Stimulated activated effector memory CD8-positive, alpha-beta T cell treated with anti-CD3 and anti-CD28 coated beads, Interleukin-12 subunit alpha, Interleukin-12 subunit beta, amount 100 ng/mL, for 72 hours (primary cell): ENCODE measurements at regions not wholly inside any gene's neighbourhood (a gene's known extent, or its start where the extent isn't known, plus 50 kb on each side); places are given as distances from the start of the nearest gene placed in this dataset.
"Not testable (repeated sequence)": the region's sequence is repeated elsewhere in the genome, so short reads cannot be mapped to it uniquely, and the experiment has no call there.

ENCODE experiments used
- ATAC-seq: fragments of 150-1000 bp; cut with Tn5 transposase; 2 replicates; pipeline ENCODE4 v1.10.0; 2021
- DNase-seq, 2 donors: peaks; one replicate each; pipeline ENCODE4 v3.0.0; 2021 to 2022; ENCODE audit warnings: low spot score in 2 of 2
- H3K27ac Mint-ChIP-seq: one replicate; pipeline ENCODE4 v1.8.0; 2022; ENCODE audit warnings: mild to moderate bottlenecking, mixed read lengths
- H3K36me3 Mint-ChIP-seq: one replicate; pipeline ENCODE4 v1.8.0; 2022; ENCODE audit warnings: mild to moderate bottlenecking, mixed read lengths
- H3K4me1 Mint-ChIP-seq: one replicate; pipeline ENCODE4 v1.8.0; 2022; ENCODE audit warnings: mixed read lengths
- H3K4me3 Mint-ChIP-seq: one replicate; pipeline ENCODE4 v1.8.0; 2022; ENCODE audit warnings: mild to moderate bottlenecking, mixed read lengths
- H3K9me3 Mint-ChIP-seq: one replicate; pipeline ENCODE4 v1.8.0; 2022; ENCODE audit warnings: mixed read lengths

DNA sequence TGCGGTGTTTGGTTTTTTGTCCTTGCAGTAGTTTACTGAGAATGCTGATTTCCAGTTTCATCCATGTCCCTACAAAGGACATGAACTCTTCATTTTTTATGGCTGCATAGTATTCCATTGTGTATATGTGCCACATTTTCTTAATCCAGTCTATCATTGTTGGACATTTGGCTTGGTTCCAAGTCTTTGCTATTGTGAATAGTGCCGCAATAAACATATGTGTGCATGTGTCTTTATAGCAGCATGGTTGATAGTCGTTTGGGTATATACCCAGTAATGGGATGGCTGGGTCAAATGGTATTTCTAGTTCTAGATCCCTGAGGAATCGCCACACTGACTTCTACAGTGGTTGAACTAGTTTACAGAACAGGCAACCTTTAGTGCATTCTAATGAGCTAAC is 178.5 kb upstream of the GRIN3A start:
- not testable (repeated sequence) for ATAC-seq, H3K4me1 Mint-ChIP-seq, H3K4me3 Mint-ChIP-seq, H3K27ac Mint-ChIP-seq, H3K36me3 Mint-ChIP-seq, DNase-seq
- H3K9me3 Mint-ChIP-seq = peaks cover 16% of the 10 kb centered on the region

GRCh38 chr9:101915482-101915881 is 177.0 kb upstream of the GRIN3A start:
- no peak overlapping the region for H3K4me3 Mint-ChIP-seq
- no peak for ATAC-seq
- no peak for DNase-seq
- H3K4me1 Mint-ChIP-seq = no peaks in the 10 kb centered on the region
- no peak overlapping the region for H3K27ac Mint-ChIP-seq
- peaks cover 17% of the 10 kb centered on the region for H3K9me3 Mint-ChIP-seq
- H3K36me3 Mint-ChIP-seq = no peaks in the 10 kb centered on the region

- H3K4me3 Mint-ChIP-seq = no peak overlapping the region
- no peaks in the 10 kb centered on the region for H3K36me3 Mint-ChIP-seq
- peaks cover 13% of the 10 kb centered on the region for H3K9me3 Mint-ChIP-seq
- H3K27ac Mint-ChIP-seq = no peak overlapping the region
- no peak for ATAC-seq
- H3K4me1 Mint-ChIP-seq = no peaks in the 10 kb centered on the region
- no peak for DNase-seq
Observed at GRCh38 chr9:101912698-101913097, 174.3 kb upstream of the GRIN3A start.

DNA sequence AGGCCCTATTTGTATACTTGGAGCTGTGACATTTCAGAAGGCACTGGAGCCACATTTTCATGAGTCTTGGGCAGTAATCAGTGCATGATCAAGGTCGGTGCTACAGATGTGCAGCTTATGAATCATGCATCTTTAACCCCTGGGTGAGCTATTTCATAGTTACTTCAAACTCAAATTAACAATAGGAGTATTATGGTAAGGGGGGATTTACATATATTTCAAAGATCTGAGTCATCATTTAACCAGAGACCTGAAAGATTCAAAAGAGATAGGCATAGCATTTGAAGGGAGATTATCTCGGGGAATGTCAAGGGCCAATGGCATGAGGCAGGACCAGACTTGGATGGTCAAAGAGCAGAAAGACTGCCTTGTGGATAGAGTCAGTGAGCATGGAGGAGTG is 169.0 kb upstream of the GRIN3A start:
- H3K4me3 Mint-ChIP-seq = no peak overlapping the region
- no peaks in the 10 kb centered on the region for H3K36me3 Mint-ChIP-seq
- no peak overlapping the region for H3K27ac Mint-ChIP-seq
- H3K9me3 Mint-ChIP-seq = peaks cover 14% of the 10 kb centered on the region
- no peaks in the 10 kb centered on the region for H3K4me1 Mint-ChIP-seq
- DNase-seq (no peak), ATAC-seq (no peak)

- no peak overlapping the region for H3K4me3 Mint-ChIP-seq
Observed at GRCh38 chr9:101904845-101905244, 166.4 kb upstream of the GRIN3A start.

GRCh38 chr9:101902051-101902450 is 163.6 kb upstream of the GRIN3A start:
- peaks cover 12% of the 10 kb centered on the region for H3K9me3 Mint-ChIP-seq
- H3K36me3 Mint-ChIP-seq = no peaks in the 10 kb centered on the region
- DNase-seq = no peak
- no peak for ATAC-seq
- no peak overlapping the region for H3K4me3 Mint-ChIP-seq
- H3K4me1 Mint-ChIP-seq = no peaks in the 10 kb centered on the region
- H3K27ac Mint-ChIP-seq = no peak overlapping the region

More at GRCh38 chr9:101904845-101905244, 166.4 kb upstream of the GRIN3A start:
- Mint-ChIP-seq H3K27ac (no peak overlapping the region), H3K36me3 (no peaks in the 10 kb centered on the region), H3K4me1 (no peaks in the 10 kb centered on the region), H3K9me3 (peaks cover 17% of the 10 kb centered on the region)
- DNase-seq = no peak
- no peak for ATAC-seq

DNA sequence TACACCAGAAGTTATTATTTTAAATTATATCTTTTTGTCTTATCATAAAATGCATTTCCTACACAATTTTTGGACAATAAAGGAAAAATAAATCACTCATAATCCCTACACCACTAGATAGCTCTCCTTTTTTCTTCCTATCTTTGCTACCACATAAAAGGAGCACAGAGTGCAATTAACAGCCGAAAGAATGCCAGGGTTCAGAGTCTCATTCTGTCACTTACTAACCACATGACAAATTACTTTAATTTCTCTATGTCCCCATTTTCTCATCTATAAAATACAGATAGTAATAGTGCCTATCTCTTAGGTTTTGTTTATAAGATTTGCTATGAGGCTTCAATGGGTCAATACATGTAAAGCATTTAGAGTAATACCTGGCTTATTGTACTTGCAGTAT is 158.7 kb upstream of the GRIN3A start:
- DNase-seq (no peak), ATAC-seq (no peak)
- no peaks in the 10 kb centered on the region for H3K4me1 Mint-ChIP-seq
- H3K27ac Mint-ChIP-seq = no peak overlapping the region
- H3K9me3 Mint-ChIP-seq = peaks cover 13% of the 10 kb centered on the region
- no peaks in the 10 kb centered on the region for H3K36me3 Mint-ChIP-seq
- no peak overlapping the region for H3K4me3 Mint-ChIP-seq

DNA sequence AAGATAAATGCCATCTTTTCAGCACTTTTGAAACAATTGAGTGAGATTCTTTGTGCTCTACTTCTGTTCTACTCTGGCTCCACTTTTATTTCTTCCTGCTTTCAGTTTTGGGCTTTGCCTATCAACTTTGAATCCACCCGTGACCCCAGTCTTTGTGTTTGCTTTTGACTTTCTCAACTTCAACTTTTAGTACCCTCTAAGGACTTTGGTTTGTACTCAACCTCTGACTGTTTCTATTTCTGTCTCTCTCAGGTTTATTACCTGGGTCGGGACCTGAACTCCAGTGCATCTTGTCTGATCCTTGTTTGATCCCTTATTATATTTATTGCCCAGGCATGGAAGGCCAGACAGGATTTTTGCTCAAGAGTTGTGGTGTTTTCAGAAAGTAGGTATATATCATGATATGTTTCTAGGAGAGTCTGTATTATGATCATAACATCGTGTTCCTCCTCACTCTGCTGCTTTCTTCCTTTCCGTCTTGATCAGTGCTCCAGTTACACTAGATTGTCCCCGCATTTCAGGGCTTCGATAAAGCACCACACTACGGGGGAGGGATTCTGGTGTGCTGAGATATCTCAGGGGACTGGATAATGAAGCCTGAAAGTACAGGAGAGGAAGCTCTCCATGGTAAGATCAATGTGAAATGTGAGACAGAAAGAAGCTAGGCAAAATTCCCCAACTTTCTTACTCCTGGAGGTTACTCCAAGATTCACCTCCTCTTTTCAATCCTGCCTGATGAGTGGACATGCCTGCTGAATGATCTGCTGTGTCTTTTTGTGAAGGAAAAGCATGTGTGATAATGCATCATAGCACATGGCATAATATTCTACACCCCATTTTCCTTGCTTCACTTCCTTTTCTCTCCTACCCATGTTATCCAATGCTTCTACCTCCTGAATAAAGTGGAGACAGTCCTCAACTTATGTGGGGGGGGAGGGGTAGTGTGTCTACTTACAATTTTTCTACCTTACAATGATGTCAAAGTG is 155.5 kb upstream of the GRIN3A start:
- ATAC-seq = no peak
- no peak overlapping the region for H3K27ac Mint-ChIP-seq
- no peak for DNase-seq
- no peak overlapping the region for H3K4me3 Mint-ChIP-seq
- H3K4me1 Mint-ChIP-seq = no peaks in the 10 kb centered on the region
- H3K36me3 Mint-ChIP-seq = no peaks in the 10 kb centered on the region
- H3K9me3 Mint-ChIP-seq = peaks cover 13% of the 10 kb centered on the region

GRCh38 chr9:101881508-101881907 is 143.1 kb upstream of the GRIN3A start:
- ATAC-seq (no peak), DNase-seq (no peak)
- H3K9me3 Mint-ChIP-seq = peaks cover 6% of the 10 kb centered on the region
- H3K4me1 Mint-ChIP-seq = no peaks in the 10 kb centered on the region
- H3K4me3 Mint-ChIP-seq = no peak overlapping the region
- H3K27ac Mint-ChIP-seq = no peak overlapping the region
- no peaks in the 10 kb centered on the region for H3K36me3 Mint-ChIP-seq

DNA sequence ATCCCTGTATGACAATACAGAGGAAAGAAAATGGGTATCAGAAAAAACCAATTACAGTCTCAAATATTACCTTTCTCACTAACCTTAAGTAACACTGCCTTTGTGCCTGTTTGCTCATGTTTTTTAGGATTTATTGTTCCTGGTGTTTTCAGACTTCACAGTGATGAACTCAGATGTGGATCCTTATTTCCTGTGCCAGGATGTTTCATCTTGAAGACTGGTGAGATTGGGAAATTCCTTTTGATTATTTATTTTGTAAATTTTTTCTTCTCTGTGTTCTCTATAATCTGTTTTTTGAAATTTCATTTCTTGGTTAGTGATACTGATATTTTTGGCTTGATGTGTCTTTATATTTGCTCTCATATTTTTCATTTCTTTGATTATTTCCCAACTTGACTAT is 142.4 kb upstream of the GRIN3A start:
- H3K9me3 Mint-ChIP-seq = peaks cover 7% of the 10 kb centered on the region

DNA sequence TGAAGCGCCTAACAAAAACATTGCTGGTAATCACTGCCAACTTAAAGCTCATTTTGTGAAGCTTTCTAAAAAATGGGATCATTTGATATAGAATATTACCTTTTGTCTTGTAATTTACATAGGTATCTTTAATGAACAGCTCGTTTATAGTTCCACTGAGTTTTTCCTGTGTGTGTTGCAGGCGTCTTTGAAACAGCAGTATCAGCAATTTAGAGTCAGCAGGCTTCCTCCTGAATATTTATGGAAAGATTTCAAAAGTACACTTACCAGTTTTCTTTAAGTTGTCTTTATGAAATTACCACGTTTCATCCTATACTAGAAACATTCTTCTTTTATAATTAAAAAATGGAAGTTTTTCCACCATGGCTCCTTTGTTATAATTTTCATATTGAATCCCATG is 140.3 kb upstream of the GRIN3A start:
- Mint-ChIP-seq H3K4me1 (no peaks in the 10 kb centered on the region), H3K27ac (no peak overlapping the region), H3K9me3 (peaks cover 10% of the 10 kb centered on the region), H3K4me3 (no peak overlapping the region), H3K36me3 (no peaks in the 10 kb centered on the region)
- ATAC-seq (no peak), DNase-seq (no peak)

More for the DNA sequence above, 142.4 kb upstream of the GRIN3A start:
- Mint-ChIP-seq H3K4me3 (no peak overlapping the region), H3K27ac (no peak overlapping the region), H3K4me1 (no peaks in the 10 kb centered on the region), H3K36me3 (no peaks in the 10 kb centered on the region)
- ATAC-seq (no peak), DNase-seq (no peak)

DNA sequence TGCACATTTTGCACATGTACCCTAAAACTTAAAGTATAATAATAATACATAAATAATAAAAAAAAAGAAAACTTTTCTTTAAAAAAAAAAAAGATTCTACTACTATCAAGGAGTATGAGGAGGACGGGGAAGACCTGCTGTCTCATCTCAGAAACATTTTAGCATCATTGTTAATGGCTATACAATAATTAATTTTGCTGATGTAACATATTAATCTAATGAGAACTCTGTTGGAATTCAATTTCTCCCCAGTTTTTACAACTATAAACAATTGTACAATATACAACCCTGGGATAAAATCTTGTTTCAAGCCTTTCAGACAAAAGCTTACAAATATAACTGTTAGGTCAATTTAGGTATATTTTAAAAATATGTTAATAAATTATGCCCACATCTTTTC is 139.0 kb upstream of the GRIN3A start:
- Mint-ChIP-seq H3K9me3 (peaks cover 9% of the 10 kb centered on the region), H3K4me3 (no peak overlapping the region), H3K27ac (no peak overlapping the region), H3K36me3 (no peaks in the 10 kb centered on the region), H3K4me1 (no peaks in the 10 kb centered on the region)
- DNase-seq = no peak
- no peak for ATAC-seq

- H3K36me3 Mint-ChIP-seq = no peaks in the 10 kb centered on the region
- H3K9me3 Mint-ChIP-seq = peaks cover 7% of the 10 kb centered on the region
- ATAC-seq = no peak
- no peak overlapping the region for H3K4me3 Mint-ChIP-seq
- H3K27ac Mint-ChIP-seq = no peak overlapping the region
- H3K4me1 Mint-ChIP-seq = no peaks in the 10 kb centered on the region
- no peak for DNase-seq
Observed at GRCh38 chr9:101861472-101861871, 123.0 kb upstream of the GRIN3A start.

DNA sequence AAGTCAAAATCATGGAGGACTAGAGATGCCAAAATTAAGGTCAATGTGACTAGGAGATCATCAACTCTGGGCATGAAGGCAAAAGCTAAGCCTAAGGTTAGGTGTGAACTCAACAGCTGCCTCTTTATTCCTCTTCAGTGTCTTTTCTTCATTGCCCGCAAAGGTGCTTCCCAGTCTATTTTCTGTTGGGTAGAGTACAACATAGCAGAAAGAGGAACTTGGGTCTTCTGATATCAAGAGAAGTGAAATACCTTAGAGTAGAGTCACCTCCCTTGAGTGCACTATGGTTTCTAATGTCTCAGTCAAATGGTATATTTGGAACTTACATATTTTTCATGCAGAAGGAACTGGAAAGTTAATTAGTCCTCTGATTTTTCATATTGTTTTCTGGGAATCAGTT is 122.5 kb upstream of the GRIN3A start:
- ATAC-seq = no peak

DNA sequence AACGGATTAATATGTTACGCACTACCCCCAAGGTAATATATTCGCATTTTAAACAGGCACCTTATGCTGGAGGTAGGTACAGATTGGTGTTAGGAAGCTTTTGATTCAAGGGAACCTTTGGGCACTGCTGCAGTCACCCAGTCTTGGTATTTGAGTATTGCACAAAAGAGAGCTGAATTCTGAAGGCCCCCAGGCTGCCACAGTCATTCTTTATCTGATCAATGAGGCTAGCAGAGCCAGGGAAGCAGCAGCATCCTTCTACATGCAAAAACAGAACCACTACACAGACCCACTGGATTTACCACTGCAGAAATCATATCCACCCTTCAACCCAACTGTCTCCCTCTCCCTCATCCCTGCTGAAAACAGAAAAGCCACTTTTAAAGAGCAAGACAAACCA is 121.2 kb upstream of the GRIN3A start:
- ATAC-seq (no peak), DNase-seq (no peak)
- no peak overlapping the region for H3K4me3 Mint-ChIP-seq
- H3K9me3 Mint-ChIP-seq = peaks cover 3% of the 10 kb centered on the region
- no peaks in the 10 kb centered on the region for H3K4me1 Mint-ChIP-seq
- no peaks in the 10 kb centered on the region for H3K36me3 Mint-ChIP-seq
- no peak overlapping the region for H3K27ac Mint-ChIP-seq

More for the DNA sequence above, 122.5 kb upstream of the GRIN3A start:
- Mint-ChIP-seq H3K27ac (no peak overlapping the region), H3K9me3 (peaks cover 5% of the 10 kb centered on the region), H3K36me3 (no peaks in the 10 kb centered on the region), H3K4me3 (no peak overlapping the region), H3K4me1 (no peaks in the 10 kb centered on the region)
- no peak for DNase-seq

DNA sequence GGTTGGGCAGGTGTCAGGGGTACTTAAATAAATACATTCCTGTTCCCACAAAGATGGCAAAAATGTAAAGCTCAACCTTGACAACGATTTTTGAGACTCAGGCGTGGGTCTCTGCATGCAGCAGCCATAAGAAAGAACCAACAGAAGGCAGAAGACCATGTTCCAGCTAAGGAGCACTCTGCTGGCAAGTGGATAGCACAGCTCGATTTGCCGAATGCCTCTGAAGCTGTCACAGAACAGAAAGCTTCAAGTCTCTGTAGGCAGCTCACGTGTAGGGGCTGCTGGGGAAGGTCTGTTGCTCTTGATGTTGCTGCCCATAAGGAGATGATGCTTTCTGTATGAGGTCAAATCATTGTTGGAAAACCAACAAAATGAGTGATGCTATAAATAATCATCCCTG is 119.6 kb upstream of the GRIN3A start:
- no peaks in the 10 kb centered on the region for H3K4me1 Mint-ChIP-seq

More for the DNA sequence above, 119.6 kb upstream of the GRIN3A start:
- DNase-seq (no peak), ATAC-seq (no peak)
- peaks cover 9% of the 10 kb centered on the region for H3K9me3 Mint-ChIP-seq
- H3K27ac Mint-ChIP-seq = no peak overlapping the region
- H3K36me3 Mint-ChIP-seq = no peaks in the 10 kb centered on the region
- H3K4me3 Mint-ChIP-seq = no peak overlapping the region
